HG03565 (cell line): ENCODE measurements at regions not wholly inside any gene's neighbourhood (a gene's known extent, or its start where the extent isn't known, plus 50 kb on each side); places are given as distances from the start of the nearest gene placed in this dataset.

Experiments
- ATAC-seq: cut with Tn5 transposase; IDR thresholded peaks from one replicate; pipeline ENCODE4 v1.9.1; 2021; ENCODE audit warnings: mild to moderate bottlenecking, moderate library complexity; ENCODE audit not compliant: unreplicated experiment

GRCh38 chr9:103397868-103398600 lies 402.9 kb downstream of the CYLC2 start:
- ATAC-seq, result peak; percentile 100

DNA sequence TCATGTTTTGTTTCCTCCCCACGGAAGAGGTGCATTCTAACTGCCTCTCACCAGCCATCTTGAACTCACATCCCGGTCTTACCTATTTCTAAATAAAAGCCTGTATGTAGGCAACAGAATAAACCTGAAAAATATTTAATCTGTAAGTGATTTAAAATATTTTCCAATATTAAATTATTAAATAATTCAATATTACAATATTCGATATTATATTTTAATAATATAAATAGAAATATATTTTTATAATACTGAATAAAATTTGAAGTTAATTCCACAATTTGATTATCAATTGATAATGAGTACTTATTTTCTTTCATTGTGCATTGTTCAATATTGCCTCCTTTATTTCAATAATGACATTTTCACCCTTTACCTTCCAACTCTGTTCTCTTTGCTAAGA lies 404.4 kb downstream of the CYLC2 start:
- no peak for ATAC-seq

- ATAC-seq, result no peak
Measured at GRCh38 chr9:103407260-103407659, 412.1 kb downstream of the CYLC2 start.

DNA sequence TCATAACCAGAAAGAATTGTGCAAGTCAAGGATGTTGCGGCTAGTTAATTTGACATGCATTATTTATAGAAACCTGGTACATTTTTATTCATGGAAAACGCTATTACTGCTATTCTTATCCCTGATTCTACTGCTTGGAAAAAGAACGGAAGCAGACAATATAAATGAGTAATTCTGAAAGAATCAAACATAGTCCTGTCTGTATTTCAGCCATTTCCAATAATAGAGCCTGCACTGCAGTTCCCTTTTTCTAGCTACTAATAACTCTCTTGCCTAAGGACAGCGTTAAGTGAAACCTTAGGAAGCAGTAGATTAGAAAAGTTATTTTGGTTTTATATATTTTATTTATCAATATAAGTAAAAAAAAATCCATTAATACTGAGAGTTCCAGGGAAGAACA lies 414.9 kb downstream of the CYLC2 start:
- ATAC-seq, result no peak

GRCh38 chr9:103427696-103428095 lies 432.6 kb downstream of the CYLC2 start:
- no peak for ATAC-seq

GRCh38 chr9:103430469-103430868 lies 435.3 kb downstream of the CYLC2 start:
- ATAC-seq, result no peak

DNA sequence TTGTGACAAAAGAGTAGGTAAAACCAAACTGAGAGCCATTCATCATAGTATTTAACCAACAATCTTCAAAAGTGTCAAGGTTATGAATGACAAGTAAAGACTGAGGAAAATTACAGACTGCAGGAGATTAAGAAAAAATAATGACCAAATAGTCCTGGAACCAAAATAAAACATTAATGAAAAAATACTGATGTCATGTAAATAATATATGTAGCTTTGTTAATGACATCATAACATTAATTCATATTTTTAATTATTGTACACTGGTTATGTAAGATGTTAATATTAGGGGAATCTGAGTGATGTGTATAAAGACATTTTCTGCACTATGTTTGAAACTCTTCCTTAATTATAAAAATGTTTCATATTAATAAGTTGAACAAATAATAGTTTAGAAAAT lies 436.7 kb downstream of the CYLC2 start:
- ATAC-seq, result no peak

- ATAC-seq, result no peak
Measured at GRCh38 chr9:103444176-103444575, 449.0 kb downstream of the CYLC2 start.

- ATAC-seq, result no peak
Measured at GRCh38 chr9:103458826-103459225, 463.7 kb downstream of the CYLC2 start.

DNA sequence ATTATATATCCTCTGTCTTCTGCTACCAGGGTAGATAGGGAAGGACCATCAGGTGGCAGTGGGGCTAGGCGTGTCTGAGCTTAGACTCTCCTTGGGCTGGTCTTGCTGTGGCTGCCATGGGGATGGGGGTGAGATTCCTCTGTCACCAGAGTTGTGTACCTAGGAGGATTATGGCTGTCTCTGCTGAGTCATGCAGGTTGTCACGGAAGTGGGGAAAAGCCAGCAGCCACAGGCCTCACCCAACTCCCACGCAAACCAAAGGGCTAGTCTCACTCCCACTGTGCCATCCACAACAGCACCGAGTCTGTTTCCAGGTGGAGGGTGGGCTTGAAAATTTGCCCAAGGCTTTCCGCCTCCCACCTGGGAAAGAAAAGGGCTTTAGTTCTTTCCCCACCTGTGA lies 476.1 kb downstream of the CYLC2 start:
- ATAC-seq, result no peak

DNA sequence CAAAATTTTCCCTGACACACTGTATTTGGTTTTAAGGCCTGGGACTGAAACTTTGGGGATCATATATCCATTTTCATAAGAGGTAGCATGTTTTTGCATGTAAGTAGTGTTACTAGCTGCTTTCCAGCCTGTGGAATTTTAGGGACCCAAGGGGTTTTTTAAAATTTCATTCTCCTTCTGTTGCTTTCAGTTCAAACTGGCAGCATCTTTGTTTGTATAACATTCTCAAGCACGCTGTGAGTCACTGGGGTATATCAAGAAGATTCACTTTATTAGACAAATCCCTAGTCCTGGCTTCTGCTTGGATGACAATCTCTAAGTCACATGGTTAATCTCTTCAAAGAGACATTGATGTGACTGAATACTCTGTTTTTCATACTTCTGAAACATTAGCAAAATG lies 479.0 kb downstream of the CYLC2 start:
- no peak for ATAC-seq

- ATAC-seq, result no peak
Measured at GRCh38 chr9:103483471-103484096, 488.5 kb downstream of the CYLC2 start.

DNA sequence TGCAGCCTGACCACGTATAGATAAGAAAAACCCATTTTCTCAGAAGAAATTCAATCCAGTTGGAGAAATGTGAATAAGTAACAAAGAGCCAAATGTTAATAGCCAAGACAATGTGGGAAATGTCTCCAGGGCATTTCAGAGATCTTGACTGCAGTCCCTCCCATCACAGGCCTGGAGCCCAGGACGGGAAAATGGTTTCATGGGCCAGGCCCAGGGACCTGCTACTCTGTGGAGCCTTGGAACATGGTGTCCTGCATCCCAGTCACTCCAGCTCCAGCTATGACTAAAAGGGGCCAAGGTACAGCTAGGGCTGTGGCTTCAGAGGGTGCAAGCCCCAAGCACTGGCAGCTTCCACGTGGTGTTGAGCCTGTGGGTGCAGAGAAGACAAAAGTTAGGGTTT lies 490.0 kb downstream of the CYLC2 start:
- no peak for ATAC-seq

DNA sequence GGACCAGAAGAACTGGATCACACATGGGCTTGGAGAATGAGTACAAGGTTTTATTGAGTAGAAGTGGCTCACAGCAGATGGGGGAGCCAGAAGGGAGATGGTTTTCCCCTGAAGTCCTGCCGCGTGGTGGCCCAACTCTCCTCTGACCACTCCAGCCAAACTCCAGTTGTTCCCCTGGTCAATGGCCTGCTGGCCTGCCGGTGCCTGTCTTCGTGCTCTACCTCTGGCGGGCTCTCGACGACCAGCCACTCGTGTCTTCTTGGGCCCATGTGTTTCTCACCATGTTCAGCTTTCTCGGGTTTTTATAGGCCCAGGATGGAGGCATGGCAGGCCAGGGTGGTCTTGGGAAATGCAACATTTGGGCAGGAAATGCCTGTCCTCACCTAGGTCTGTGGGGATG lies 519.6 kb downstream of the CYLC2 start:
- ATAC-seq, result no peak

- ATAC-seq, result no peak
Measured at GRCh38 chr9:103522409-103522808, 527.3 kb downstream of the CYLC2 start.

- ATAC-seq, result no peak
Measured at GRCh38 chr9:103530934-103531333, 535.8 kb downstream of the CYLC2 start.

DNA sequence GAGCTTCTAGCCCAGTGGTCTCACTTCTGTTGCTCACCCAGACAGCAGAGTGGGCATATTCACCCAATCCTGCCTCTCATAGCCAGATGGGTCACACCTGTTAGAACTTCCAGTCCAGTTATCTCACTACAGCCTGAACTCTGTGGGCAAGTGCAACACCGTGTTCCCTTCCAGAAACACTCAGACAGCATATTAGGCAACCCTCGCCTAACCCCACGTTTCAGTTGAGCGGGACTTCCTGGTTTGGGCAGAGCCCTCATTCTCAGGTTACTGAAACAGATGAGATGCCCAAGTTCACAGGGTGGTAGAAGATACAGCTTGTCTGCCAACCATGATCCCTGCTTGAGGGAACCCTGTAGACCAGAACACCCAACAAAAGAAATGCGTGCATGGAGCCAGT lies 538.2 kb downstream of the CYLC2 start:
- ATAC-seq, result no peak

DNA sequence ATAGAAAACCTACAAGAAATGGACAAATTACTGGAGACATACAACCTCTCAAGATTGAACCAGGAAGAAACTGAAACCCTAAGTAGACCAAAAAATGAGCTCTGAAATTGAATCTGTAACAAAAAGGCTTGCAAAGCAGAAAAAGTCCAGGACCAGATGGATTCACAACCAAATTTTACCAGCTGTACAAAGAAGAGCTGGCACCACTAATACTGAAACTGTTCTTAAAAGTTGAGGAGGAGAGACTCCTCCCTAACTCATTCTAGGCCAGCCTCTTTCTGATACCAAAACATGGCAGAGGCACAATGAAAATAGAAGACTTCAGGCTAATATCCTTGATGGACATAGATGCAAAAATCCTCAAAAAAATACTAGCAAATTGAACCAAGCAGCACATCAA lies 542.3 kb downstream of the CYLC2 start:
- ATAC-seq, result no peak

GRCh38 chr9:103545260-103545659 lies 548.8 kb upstream of the SMC2 start:
- ATAC-seq, result no peak

GRCh38 chr9:103552712-103553111 lies 541.4 kb upstream of the SMC2 start:
- ATAC-seq, result no peak

- ATAC-seq, result no peak
Measured at GRCh38 chr9:103574056-103574455, 520.1 kb upstream of the SMC2 start.

GRCh38 chr9:103586721-103587120 lies 507.4 kb upstream of the SMC2 start:
- no peak for ATAC-seq

DNA sequence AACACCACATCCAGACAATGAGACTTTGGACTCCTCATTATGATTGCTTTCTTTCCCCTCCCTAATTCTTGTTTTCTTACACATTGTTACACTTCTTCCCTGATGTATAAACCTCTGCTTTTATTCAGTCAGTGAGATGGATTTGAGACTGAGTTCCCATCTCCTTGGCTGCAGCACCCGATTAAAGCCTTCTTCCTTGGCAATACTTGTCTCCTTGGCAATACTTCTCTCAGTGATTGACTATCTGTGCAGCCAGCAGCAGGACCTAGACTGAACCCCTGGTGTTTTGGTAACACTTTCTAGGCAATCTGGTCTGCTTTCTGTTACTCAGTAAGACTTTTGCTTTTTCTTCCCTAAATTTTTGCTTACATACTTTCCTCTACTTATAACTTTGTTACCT lies 492.8 kb upstream of the SMC2 start:
- no peak for ATAC-seq
